Ishikawa (cell line): ENCODE measurements at regions not wholly inside any gene's neighbourhood (a gene's known extent, or its start where the extent isn't known, plus 50 kb on each side); places are given as distances from the start of the nearest gene placed in this dataset.

Experiments
- CEBPB ChIP-seq: IDR thresholded peaks from 2 replicates; pipeline ENCODE4 v1.6.1; 2012
- EP300 ChIP-seq: IDR thresholded peaks from 2 replicates; pipeline ENCODE4 v1.6.1; 2012; ENCODE audit warnings: borderline replicate concordance
- RAD21 ChIP-seq: IDR thresholded peaks from 2 replicates; pipeline ENCODE4 v1.6.1; 2012; ENCODE audit warnings: low read depth
- TAF1 ChIP-seq: IDR thresholded peaks from 2 replicates; pipeline ENCODE4 v1.6.1; 2012; ENCODE audit warnings: low read depth, mild to moderate bottlenecking

GRCh38 chr3:127106456-127106855 is 86.5 kb upstream of the PRR23E start:
- no peak for TF ChIP-seq TAF1
- no peak for TF ChIP-seq CEBPB
- TF ChIP-seq RAD21: no peak
- no peak for TF ChIP-seq EP300
